22Rv1 (cell line): ENCODE measurements at regions not wholly inside any gene's neighbourhood (a gene's known extent, or its start where the extent isn't known, plus 50 kb on each side); places are given as distances from the start of the nearest gene placed in this dataset.

Experiments used
- H3K27ac ChIP-seq: fragments of 450-650 bp; 2 replicates; pipeline ENCODE4 v1.5.1; 2017
- ZFX ChIP-seq: fragments of 450-650 bp; IDR thresholded peaks from 2 replicates; pipeline ENCODE4 v1.6.1; 2017; ENCODE audit warnings: antibody characterized with exemption, borderline replicate concordance
- TF ChIP-seq, protein P1 (sequence below): fragments of 450-650 bp; IDR thresholded peaks from 2 replicates; pipeline ENCODE4 v1.5.1; 2017; ENCODE audit warnings: mild to moderate bottlenecking

DNA sequence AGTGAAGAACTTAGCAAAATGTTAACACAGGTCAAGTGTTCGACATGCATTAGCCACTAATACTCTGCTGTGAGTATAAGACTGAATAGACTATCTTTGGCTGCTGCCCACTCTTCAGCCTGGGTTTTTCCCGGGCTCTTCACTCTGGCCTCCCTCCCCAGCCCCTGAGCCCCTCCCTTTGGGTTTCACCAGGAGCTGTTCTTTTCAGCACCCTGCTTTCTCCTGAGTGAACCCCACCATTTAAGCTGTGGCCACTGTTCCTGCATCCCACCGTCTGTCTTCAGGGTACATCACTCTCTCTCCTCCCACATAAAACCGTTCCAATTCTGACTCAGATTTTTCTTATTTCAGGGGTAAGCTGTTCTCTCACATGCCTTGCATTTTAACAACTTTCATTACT is 92.0 kb upstream of the ASIC2 start:
- no peak overlapping the region for H3K27ac ChIP-seq
- TF ChIP-seq, protein P1, sequence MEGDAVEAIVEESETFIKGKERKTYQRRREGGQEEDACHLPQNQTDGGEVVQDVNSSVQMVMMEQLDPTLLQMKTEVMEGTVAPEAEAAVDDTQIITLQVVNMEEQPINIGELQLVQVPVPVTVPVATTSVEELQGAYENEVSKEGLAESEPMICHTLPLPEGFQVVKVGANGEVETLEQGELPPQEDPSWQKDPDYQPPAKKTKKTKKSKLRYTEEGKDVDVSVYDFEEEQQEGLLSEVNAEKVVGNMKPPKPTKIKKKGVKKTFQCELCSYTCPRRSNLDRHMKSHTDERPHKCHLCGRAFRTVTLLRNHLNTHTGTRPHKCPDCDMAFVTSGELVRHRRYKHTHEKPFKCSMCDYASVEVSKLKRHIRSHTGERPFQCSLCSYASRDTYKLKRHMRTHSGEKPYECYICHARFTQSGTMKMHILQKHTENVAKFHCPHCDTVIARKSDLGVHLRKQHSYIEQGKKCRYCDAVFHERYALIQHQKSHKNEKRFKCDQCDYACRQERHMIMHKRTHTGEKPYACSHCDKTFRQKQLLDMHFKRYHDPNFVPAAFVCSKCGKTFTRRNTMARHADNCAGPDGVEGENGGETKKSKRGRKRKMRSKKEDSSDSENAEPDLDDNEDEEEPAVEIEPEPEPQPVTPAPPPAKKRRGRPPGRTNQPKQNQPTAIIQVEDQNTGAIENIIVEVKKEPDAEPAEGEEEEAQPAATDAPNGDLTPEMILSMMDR, result no peak
- TF ChIP-seq ZFX, result no peak

DNA sequence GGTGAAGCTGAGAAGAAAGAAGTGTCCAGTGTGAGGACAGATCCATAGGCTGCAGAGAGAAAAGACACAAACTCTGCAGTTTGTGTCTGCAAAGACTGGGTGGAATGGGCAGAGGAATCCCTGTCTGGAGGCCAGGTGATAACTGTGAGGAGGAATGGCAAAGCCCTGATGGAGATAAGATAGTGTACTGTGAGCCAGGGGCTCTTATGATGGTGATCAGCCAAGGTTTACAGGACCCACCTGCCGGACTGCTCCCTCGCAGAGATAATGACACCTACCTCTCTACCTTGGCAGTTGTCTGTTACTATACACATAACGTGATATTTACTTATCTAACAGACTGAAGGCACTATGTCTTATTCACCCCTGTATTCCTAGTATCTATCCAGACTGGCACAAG is 92.6 kb upstream of the ASIC2 start:
- H3K27ac ChIP-seq, result no peak overlapping the region
- no peak for TF ChIP-seq ZFX
- TF ChIP-seq, protein P1, result no peak

DNA sequence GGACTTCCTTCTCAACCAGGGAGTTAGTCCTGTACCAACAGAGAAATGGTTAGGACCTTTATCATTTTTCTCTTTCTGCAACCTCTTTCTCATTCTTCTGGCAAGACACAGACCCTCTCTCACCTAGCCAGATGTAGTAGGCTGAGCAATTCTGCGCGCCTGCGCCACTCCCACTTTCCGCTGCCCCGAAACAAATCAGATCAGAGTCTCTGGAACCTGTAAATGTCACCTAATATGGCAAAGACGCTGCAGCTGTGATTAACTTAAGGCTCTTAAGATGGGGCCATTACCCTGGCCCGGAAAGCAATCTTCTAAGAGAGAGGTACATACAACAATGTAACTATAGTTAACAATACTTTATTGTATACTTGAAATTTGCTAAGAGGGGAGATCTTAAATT is 94.3 kb upstream of the ASIC2 start:
- H3K27ac ChIP-seq, result no peak overlapping the region

DNA sequence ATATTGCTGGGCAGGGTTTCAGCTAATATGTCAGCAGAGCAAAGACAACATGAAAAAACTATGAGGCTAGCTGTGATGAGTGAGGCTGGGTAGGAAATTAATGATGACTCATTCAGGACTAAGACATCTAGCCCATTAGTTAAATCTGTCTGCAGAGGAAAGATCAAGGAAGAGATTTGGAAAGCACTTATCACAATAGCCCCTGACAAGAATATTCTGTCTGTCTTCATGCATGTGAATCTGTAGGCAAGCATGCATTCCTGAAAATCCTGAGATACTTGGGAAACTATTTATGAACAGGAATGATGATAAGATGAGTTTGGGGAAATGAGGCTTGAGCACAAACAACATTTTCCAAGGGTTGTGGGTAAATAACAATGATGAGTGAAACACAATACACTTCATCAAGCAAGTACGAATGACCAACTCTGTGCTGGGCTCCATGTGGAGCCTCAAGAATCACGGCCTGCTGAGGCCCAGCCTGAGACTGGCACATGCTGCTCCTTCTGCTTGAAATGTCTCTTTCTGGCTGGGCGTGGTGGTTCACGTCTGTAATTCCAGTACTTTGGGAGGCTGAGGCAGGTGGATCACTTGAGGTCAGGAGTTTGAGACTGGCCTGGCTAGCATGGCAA is 96.5 kb upstream of the ASIC2 start:
- TF ChIP-seq, protein P1, result no peak
- TF ChIP-seq ZFX, result no peak
- no peak overlapping the region for H3K27ac ChIP-seq

More for the DNA sequence above, 94.3 kb upstream of the ASIC2 start:
- no peak for TF ChIP-seq ZFX
- TF ChIP-seq, protein P1, result no peak

DNA sequence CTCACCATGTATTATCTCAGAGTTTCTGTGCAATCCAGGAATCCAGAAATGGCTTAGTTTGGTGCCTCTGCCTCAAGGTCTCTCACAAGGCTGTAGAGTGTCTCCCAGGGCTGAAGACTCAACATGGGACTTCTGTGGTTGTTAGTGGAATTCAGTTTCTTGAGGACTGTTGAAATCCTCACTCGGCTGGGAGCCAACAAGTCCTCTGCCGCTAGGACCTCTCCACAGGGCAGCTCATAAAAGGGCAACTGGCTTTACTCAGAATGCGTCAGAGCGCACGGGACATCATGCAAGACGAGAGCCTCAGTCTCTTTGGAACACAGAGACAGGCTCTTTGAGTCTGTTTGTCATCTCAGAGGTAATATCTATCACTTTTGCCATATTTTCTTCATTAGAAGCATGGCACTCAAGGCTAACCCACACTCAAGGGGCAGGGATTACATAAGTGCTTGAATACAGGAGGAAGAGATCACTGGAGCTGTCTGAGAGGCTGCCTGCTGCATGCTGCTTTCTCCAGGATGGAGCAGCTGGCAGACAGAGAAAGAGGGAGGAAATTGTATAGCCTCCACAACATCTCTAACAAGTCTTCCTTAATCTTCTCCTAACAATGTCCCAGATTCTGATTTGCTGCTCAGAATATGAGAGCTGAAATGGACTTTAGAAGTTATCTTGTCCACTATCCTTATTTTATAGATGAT is 97.5 kb upstream of the ASIC2 start:
- no peak overlapping the region for H3K27ac ChIP-seq
- TF ChIP-seq, protein P1, result no peak
- no peak for TF ChIP-seq ZFX

DNA sequence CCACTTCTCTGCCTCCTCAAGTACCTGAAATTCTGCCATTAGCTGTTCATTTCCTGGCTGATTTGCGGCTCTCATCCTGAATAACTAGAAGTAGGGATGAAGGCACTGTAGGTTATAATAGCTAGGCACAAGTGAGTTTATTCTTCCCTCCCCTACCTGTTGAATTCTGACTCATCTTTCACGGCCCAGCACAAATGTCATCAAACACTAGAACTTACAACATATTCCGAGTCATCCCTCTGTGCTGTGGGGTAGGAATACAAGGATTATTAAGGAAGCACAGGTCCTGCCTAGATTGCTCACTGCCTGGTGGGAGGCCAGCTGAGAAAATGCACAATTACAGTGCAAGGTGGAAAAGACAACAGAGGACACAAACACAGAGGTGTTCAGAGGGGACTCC is 103.7 kb upstream of the ASIC2 start:
- no peak overlapping the region for H3K27ac ChIP-seq
- TF ChIP-seq ZFX, result no peak
- TF ChIP-seq, protein P1, result no peak

DNA sequence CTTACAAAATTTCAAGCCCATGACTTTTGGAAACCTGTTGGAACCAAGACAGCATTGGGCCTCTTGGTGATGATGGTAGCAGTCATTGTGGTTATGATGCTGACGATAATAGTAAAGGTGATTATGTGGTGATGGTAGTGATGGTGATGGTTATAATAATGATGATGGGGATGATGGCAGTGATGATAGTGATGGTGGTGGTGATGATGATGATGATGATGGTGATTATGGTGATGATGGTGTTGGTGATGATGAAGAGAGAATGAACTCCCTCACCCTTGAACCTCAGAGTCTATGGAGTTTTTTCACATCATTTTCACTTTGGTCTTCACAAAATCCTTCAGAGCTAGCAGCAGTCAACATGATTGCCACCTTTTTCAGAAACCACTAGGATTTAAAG is 105.3 kb upstream of the ASIC2 start:
- no peak overlapping the region for H3K27ac ChIP-seq
- no peak for TF ChIP-seq ZFX
- TF ChIP-seq, protein P1, result no peak
